ENCODE measurements at regions not wholly inside any gene's neighbourhood (a gene's known extent, or its start where the extent isn't known, plus 50 kb on each side); places are given as distances from the start of the nearest gene placed in this dataset.

GRCh38 chr10:44640429-44640828 is 255.5 kb upstream of the CXCL12 start:
- TF ChIP-seq POLR2A (IDR thresholded peaks at IDR 0.05) (no peak), POLR2AphosphoS5 (IDR thresholded peaks at IDR 0.05) (no peak)
- TF ChIP-seq, protein P1, sequence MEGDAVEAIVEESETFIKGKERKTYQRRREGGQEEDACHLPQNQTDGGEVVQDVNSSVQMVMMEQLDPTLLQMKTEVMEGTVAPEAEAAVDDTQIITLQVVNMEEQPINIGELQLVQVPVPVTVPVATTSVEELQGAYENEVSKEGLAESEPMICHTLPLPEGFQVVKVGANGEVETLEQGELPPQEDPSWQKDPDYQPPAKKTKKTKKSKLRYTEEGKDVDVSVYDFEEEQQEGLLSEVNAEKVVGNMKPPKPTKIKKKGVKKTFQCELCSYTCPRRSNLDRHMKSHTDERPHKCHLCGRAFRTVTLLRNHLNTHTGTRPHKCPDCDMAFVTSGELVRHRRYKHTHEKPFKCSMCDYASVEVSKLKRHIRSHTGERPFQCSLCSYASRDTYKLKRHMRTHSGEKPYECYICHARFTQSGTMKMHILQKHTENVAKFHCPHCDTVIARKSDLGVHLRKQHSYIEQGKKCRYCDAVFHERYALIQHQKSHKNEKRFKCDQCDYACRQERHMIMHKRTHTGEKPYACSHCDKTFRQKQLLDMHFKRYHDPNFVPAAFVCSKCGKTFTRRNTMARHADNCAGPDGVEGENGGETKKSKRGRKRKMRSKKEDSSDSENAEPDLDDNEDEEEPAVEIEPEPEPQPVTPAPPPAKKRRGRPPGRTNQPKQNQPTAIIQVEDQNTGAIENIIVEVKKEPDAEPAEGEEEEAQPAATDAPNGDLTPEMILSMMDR (IDR thresholded peaks at IDR 0.05) = no peak
- DNase-seq (ENCODE audit: low spot score) = no peak
- intact Hi-C loops (cut with DNase I) = no loop called here
- Histone ChIP-seq H3K9me3 (no peaks in the 10 kb centered on the region), H3K36me3 (no peaks in the 10 kb centered on the region), H3K4me3 (no peak overlapping the region), H3K27ac (no peak overlapping the region), H3K27me3 (replicated peaks; ENCODE audit: insufficient read depth) (no peaks in the 10 kb centered on the region), H3K4me1 (replicated peaks) (no peaks in the 10 kb centered on the region)
- WGBS = 55% methylated on average over 7 of the region's 7 CpGs

DNA sequence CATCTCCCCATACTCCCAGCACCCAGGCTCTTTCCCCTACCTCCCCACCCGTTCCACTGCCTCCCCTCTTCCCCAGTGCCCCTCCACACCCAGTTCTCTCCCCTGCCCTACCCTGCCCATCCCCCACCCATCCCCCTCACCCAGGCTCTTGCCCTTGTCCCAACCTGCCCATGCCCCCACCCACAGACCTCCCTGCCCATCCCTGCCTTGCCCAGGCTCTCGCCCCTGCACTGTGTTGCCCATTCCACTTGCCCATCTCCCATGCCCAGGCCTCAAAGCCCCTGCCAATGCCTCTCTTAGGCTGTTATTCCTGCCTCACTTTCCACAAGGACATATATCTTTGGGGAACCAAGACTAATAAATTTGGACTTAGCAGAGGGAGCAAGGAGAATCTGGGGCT is 262.6 kb upstream of the CXCL12 start:
- WGBS = 81% methylated on average over 2 of the region's 2 CpGs
- H3K4me3 ChIP-seq = no peak overlapping the region
- no peaks in the 10 kb centered on the region for H3K27me3 ChIP-seq (replicated peaks; ENCODE audit: insufficient read depth)
- TF ChIP-seq, protein P1 (IDR thresholded peaks at IDR 0.05) = no peak
- TF ChIP-seq POLR2A (IDR thresholded peaks at IDR 0.05) = no peak
- no peak for TF ChIP-seq POLR2AphosphoS5 (IDR thresholded peaks at IDR 0.05)
- H3K9me3 ChIP-seq = no peaks in the 10 kb centered on the region
- DNase-seq (ENCODE audit: low spot score) = no peak
- H3K36me3 ChIP-seq = no peaks in the 10 kb centered on the region
- intact Hi-C loops (cut with DNase I) = no loop called here
- H3K4me1 ChIP-seq (replicated peaks) = no peaks in the 10 kb centered on the region
- no peak overlapping the region for H3K27ac ChIP-seq

- WGBS = 68% methylated on average over 10 of the region's 10 CpGs
These were observed 263.1 kb upstream of the CXCL12 start for GRCh38 chr10:44647877-44648542.

GRCh38 chr10:44650691-44651661 is 260.2 kb upstream of the TMEM72 start:
- no peak for DNase-seq (ENCODE audit: low spot score)
- Histone ChIP-seq H3K4me1 (replicated peaks) (no peaks in the 10 kb centered on the region), H3K27me3 (replicated peaks; ENCODE audit: insufficient read depth) (no peaks in the 10 kb centered on the region), H3K9me3 (no peaks in the 10 kb centered on the region), H3K36me3 (no peaks in the 10 kb centered on the region), H3K27ac (no peak overlapping the region), H3K4me3 (no peak overlapping the region)
- no peak for TF ChIP-seq POLR2A (IDR thresholded peaks at IDR 0.05)
- TF ChIP-seq, protein P1 (IDR thresholded peaks at IDR 0.05) = no peak
- no peak for TF ChIP-seq POLR2AphosphoS5 (IDR thresholded peaks at IDR 0.05)
- intact Hi-C loops (cut with DNase I) = no loop called here
- 49% methylated on average over 7 of the region's 7 CpGs for WGBS

More at GRCh38 chr10:44647877-44648542, 263.1 kb upstream of the CXCL12 start:
- Histone ChIP-seq H3K36me3 (no peaks in the 10 kb centered on the region), H3K27me3 (replicated peaks; ENCODE audit: insufficient read depth) (no peaks in the 10 kb centered on the region), H3K4me3 (no peak overlapping the region), H3K9me3 (no peaks in the 10 kb centered on the region), H3K27ac (no peak overlapping the region), H3K4me1 (replicated peaks) (no peaks in the 10 kb centered on the region)
- no peak for DNase-seq (ENCODE audit: low spot score)
- TF ChIP-seq POLR2A (IDR thresholded peaks at IDR 0.05) (no peak), POLR2AphosphoS5 (IDR thresholded peaks at IDR 0.05) (no peak)
- TF ChIP-seq, protein P1 (IDR thresholded peaks at IDR 0.05) = no peak
- intact Hi-C loops (cut with DNase I) = no loop called here

All from prostate gland (tissue), 2 donors.